ENCODE measurements at regions not wholly inside any gene's neighbourhood (a gene's known extent, or its start where the extent isn't known, plus 50 kb on each side); places are given as distances from the start of the nearest gene placed in this dataset.

DNA sequence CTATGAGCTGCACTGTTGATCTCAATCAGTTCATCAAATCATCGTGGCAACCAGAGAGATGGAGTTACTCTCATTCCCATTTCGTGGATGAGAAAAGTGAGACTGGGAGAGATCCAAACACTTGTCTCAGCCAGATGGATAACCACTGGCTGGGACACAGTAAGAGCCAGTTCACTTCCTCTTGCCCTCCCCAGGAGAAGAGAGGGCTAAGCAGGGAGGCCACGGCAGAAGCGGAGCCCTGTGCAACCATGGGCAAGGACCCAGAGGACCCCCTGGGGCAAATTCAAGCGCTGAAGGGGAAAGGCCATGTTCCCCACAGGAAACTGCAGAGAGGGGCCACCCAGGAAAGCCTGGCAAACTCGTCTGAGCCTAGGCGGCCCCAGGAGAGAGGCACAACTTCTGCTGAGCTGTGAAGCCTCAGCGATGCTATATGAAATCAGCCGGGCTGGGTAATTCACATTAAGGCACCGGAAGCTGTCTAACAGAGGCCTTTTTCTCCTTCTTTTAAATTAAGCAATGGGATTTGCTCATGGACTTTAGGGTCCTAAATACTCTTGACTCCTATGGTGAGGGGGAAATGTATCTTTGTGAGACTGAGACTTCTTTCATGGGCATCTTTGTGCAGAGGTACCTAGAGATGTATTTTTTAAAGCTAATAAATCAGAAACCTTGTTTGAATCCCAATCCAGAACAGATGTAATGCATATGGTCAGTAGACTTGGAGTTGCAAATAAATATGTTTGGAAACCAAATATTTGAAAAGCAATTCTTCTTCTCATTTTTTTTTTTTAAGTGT, 137.1 kb upstream of the SMIM23 start:
- H3K27ac Mint-ChIP-seq: no peak overlapping the region
- H3K36me3 Mint-ChIP-seq: no peaks in the 10 kb centered on the region

DNA sequence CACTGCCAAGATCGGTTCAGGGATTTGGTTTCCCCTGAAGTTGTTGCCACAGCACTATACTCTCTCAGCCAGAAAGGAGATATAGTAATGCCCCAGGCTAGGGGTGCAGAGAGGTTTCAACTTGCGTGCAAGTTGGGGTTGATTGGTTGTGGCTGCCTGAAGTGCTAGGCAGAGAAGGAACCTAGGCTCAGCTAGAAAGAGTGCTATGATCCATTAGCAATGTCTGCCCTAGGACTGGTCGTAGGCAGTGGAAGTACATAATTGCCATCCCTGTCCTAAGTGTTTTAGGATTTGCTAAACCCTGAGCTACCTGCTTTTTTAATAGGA, 136.6 kb upstream of the SMIM23 start:
- H3K9me3 Mint-ChIP-seq: no peaks in the 10 kb centered on the region
- H3K36me3 Mint-ChIP-seq: no peaks in the 10 kb centered on the region
- no peak overlapping the region for H3K27ac Mint-ChIP-seq
- peaks cover 4% of the 10 kb centered on the region for H3K27me3 Mint-ChIP-seq
- DNase-seq: no peak
- no peak overlapping the region for H3K4me3 Mint-ChIP-seq
- H3K4me1 Mint-ChIP-seq: no peaks in the 10 kb centered on the region

More for the DNA sequence above, 137.1 kb upstream of the SMIM23 start:
- Mint-ChIP-seq H3K4me1 (no peaks in the 10 kb centered on the region), H3K9me3 (no peaks in the 10 kb centered on the region), H3K27me3 (peaks cover 3% of the 10 kb centered on the region), H3K4me3 (no peak overlapping the region)
- DNase-seq: no peak

DNA sequence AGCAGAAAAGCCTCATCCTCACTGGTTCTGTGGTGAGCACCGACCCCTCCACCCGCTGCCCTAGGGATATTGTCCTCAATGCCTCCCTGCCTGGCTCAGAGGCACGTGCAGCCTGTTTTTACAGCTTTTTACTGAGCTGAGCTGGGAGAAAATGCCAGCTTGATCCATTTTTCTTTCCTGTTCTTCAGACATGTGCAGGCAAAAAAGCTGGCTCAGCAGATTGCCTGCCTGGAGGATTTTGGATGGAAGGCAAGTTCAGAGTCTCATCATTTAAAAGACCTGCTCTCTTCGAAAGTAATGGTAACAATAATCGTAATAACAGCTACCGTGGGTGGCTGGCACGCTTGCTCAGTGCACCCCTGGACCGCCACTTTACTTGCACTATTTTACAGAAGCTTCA, 135.0 kb upstream of the SMIM23 start:
- no peak for DNase-seq
- no peak overlapping the region for H3K4me3 Mint-ChIP-seq
- no peaks in the 10 kb centered on the region for H3K36me3 Mint-ChIP-seq
- H3K9me3 Mint-ChIP-seq: peaks cover 4% of the 10 kb centered on the region
- no peaks in the 10 kb centered on the region for H3K4me1 Mint-ChIP-seq
- H3K27me3 Mint-ChIP-seq: peaks cover 13% of the 10 kb centered on the region
- H3K27ac Mint-ChIP-seq: no peak overlapping the region

DNA sequence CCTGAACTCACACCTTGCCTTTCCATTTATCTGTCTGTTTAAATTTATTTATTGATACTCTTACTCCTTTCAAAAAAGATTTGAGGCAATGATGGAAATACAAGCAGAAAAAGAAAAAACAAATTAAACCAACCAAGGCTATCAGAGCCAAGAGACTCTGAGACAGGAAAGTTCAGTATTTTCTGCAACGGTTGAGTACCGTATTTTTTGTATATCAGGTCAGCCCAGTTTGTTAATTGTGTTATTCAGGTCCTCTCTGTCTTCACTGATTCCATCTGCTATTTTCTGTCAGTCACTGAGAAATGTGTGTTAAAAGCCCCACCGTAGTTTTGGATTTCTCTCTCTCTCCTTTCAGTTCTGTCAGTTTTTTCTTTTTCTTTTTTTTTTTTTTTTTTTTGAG, 134.5 kb upstream of the SMIM23 start:
- no peaks in the 10 kb centered on the region for H3K4me1 Mint-ChIP-seq
- H3K4me3 Mint-ChIP-seq: no peak overlapping the region
- H3K27ac Mint-ChIP-seq: no peak overlapping the region
- H3K36me3 Mint-ChIP-seq: no peaks in the 10 kb centered on the region
- no peak for DNase-seq
- peaks cover 13% of the 10 kb centered on the region for H3K27me3 Mint-ChIP-seq
- peaks cover 4% of the 10 kb centered on the region for H3K9me3 Mint-ChIP-seq

DNA sequence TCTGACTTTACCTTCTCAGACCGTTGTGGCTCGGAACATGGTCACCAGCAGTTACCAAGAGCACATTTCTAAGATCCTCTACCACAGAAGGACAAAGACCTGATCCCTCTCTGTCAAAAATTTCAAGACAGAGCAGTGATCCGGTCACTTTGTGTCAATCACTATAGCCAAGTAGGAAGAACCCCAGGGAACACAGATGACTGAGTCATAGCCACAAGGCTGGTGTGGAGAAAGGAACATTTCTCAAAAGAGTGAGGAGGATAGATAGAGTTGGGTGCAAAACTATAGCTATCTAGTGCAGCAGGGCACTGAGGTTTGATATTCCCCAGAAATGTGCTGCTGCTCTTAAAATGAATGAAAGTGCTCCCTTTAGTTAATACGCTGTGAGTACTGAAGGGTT, 130.7 kb upstream of the SMIM23 start:
- Mint-ChIP-seq H3K4me3 (no peak overlapping the region), H3K4me1 (no peaks in the 10 kb centered on the region)

DNA sequence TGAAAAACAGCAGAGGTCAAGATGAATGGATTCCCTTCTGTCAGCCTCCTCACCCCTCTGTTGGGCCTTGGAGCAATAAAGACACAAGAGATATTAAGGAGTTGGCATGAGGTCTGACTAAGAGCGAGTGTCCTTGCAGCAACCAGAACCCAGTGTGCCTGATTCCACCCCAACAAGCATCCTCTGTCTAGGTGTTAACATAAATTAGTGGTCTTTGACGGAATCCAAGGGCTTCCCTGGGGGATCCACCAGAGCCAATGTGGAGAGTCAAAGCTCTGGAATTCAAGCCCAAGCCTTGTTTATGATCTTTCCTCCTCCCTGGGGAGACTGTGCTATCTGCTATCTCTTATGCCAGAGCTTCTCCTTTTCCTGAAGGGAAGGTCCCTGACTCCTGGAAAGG, 128.1 kb upstream of the SMIM23 start:
- DNase-seq: no peak
- H3K9me3 Mint-ChIP-seq: peaks cover 4% of the 10 kb centered on the region
- H3K27ac Mint-ChIP-seq: no peak overlapping the region
- H3K27me3 Mint-ChIP-seq: peaks cover 13% of the 10 kb centered on the region
- H3K4me3 Mint-ChIP-seq: no peak overlapping the region
- no peaks in the 10 kb centered on the region for H3K4me1 Mint-ChIP-seq
- no peaks in the 10 kb centered on the region for H3K36me3 Mint-ChIP-seq

More for the DNA sequence above, 130.7 kb upstream of the SMIM23 start:
- Mint-ChIP-seq H3K27me3 (peaks cover 13% of the 10 kb centered on the region), H3K36me3 (no peaks in the 10 kb centered on the region), H3K27ac (no peak overlapping the region), H3K9me3 (peaks cover 4% of the 10 kb centered on the region)
- no peak for DNase-seq

DNA sequence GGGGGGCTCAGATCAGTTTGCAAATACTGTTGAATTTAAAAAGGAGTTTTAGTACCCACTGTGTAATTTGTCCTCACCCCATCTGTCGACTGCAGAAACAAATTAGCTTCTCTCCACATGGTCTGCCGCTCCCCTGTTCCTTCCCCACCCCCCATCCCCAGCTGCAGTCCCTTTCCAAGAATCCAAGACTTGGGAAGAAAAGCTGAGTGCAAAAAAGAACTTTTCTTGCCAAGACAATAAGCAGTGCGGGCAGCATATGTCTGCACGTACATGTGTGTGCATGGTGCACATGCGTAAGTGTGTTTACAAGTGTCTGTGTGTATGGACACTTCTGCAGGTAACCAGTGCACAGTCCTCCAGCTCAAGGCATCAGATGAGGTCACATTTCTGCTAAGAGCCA, 125.7 kb upstream of the SMIM23 start:
- no peaks in the 10 kb centered on the region for H3K36me3 Mint-ChIP-seq
- H3K9me3 Mint-ChIP-seq: no peaks in the 10 kb centered on the region
- no peak overlapping the region for H3K27ac Mint-ChIP-seq
- no peak overlapping the region for H3K4me3 Mint-ChIP-seq
- no peak for DNase-seq
- peaks cover 5% of the 10 kb centered on the region for H3K27me3 Mint-ChIP-seq
- no peaks in the 10 kb centered on the region for H3K4me1 Mint-ChIP-seq

- H3K4me1 Mint-ChIP-seq: no peaks in the 10 kb centered on the region
- no peaks in the 10 kb centered on the region for H3K9me3 Mint-ChIP-seq
- H3K4me3 Mint-ChIP-seq: no peak overlapping the region
- H3K27ac Mint-ChIP-seq: no peak overlapping the region
- no peaks in the 10 kb centered on the region for H3K36me3 Mint-ChIP-seq
- no peaks in the 10 kb centered on the region for H3K27me3 Mint-ChIP-seq
- no peak for DNase-seq
Observed at GRCh38 chr5:171660434-171660833, 125.2 kb upstream of the SMIM23 start.

- H3K9me3 Mint-ChIP-seq: no peaks in the 10 kb centered on the region
- no peak overlapping the region for H3K4me3 Mint-ChIP-seq
- no peak for DNase-seq
- H3K27me3 Mint-ChIP-seq: no peaks in the 10 kb centered on the region
- H3K4me1 Mint-ChIP-seq: no peaks in the 10 kb centered on the region
- H3K27ac Mint-ChIP-seq: no peak overlapping the region
- no peaks in the 10 kb centered on the region for H3K36me3 Mint-ChIP-seq
Observed at GRCh38 chr5:171661143-171661542, 124.5 kb upstream of the SMIM23 start.

GRCh38 chr5:171663311-171664085, 122.1 kb upstream of the SMIM23 start:
- no peaks in the 10 kb centered on the region for H3K27me3 Mint-ChIP-seq
- no peaks in the 10 kb centered on the region for H3K36me3 Mint-ChIP-seq
- no peaks in the 10 kb centered on the region for H3K4me1 Mint-ChIP-seq
- DNase-seq: no peak
- H3K27ac Mint-ChIP-seq: no peak overlapping the region
- H3K4me3 Mint-ChIP-seq: no peak overlapping the region
- H3K9me3 Mint-ChIP-seq: no peaks in the 10 kb centered on the region

DNA sequence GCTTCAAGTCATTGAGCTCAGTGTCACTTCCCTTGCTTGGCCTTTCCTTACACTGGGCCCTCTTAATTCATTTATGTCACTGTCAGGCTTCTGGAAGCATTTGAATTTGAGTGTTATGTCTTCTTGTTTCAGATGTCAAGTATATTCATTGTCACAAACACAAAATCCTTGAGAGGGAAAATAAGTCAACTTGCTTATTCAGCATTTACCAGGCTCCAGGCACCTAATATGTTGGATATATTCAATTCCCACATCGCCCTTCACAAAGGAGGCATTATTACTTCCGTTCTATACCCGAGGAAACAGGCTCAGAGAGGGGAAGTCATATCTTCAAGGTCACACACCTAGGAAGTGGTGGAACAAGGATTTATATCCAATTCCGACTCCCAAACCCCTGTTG, 121.1 kb upstream of the SMIM23 start:
- H3K4me1 Mint-ChIP-seq: no peaks in the 10 kb centered on the region
- H3K27me3 Mint-ChIP-seq: no peaks in the 10 kb centered on the region
- H3K27ac Mint-ChIP-seq: no peak overlapping the region
- no peak for DNase-seq
- no peaks in the 10 kb centered on the region for H3K36me3 Mint-ChIP-seq
- H3K9me3 Mint-ChIP-seq: no peaks in the 10 kb centered on the region
- no peak overlapping the region for H3K4me3 Mint-ChIP-seq

- DNase-seq: no peak
- H3K27ac Mint-ChIP-seq: no peak overlapping the region
- peaks cover 6% of the 10 kb centered on the region for H3K27me3 Mint-ChIP-seq
- no peaks in the 10 kb centered on the region for H3K36me3 Mint-ChIP-seq
- no peaks in the 10 kb centered on the region for H3K9me3 Mint-ChIP-seq
- H3K4me1 Mint-ChIP-seq: no peaks in the 10 kb centered on the region
- H3K4me3 Mint-ChIP-seq: no peak overlapping the region
Observed at GRCh38 chr5:171666815-171667214, 118.8 kb upstream of the SMIM23 start.

DNA sequence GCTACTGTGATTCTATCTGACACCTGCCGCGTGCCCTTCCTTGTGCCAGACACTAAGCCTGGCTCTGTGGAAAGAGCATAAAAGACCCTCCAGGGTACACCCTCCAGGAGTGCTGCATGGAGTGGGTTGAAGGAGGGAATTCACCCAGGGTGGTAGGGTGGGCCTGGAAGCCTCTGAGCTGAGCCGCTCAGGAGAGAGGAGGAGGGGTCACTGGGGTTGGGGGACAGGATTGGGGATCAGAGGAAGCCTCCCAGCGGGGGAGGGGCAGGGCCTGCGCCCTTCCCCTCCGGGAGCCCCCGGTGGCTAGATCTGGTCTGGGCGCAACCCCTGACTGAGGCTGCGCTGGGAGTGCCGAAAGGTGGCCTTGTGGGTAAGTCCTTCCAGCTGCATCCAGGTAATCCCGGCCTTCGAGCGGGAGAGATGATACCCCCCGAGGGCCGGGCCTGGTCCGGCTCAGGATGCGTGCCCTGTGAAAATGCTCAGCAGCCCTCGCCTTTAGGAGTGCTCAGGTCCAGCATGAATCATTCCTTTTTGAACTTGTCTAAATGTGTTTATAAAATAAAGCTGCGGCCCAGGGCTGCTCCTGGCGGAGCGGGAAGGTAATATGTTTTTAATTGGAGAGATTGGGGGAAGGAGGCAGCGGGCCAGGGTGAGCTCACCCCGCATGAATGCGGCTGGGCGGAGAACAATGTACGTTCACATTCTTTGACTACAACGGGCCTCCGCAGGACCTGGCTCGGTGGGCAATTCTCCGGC, 118.1 kb upstream of the SMIM23 start:
- Mint-ChIP-seq H3K4me1 (no peaks in the 10 kb centered on the region), H3K36me3 (no peaks in the 10 kb centered on the region)

DNA sequence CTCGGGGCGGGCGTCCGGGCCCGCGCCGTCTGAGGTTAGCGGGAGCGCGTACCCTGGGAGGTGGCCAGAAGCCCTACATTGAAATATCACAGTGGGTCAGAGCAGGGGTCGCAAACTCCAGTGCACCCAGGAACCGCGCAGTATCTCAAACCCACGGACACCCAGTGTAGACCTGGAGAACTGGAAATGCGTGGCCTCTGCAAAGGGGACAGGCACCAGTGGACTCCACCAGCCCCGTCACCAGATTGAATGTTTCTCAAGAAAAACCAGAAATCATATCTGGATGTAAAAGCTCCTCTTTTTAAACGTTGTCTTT, 117.6 kb upstream of the SMIM23 start:
- H3K9me3 Mint-ChIP-seq: no peaks in the 10 kb centered on the region
- no peak for DNase-seq
- H3K4me1 Mint-ChIP-seq: no peaks in the 10 kb centered on the region
- no peak overlapping the region for H3K27ac Mint-ChIP-seq
- no peak overlapping the region for H3K4me3 Mint-ChIP-seq
- H3K36me3 Mint-ChIP-seq: no peaks in the 10 kb centered on the region
- H3K27me3 Mint-ChIP-seq: peaks cover 6% of the 10 kb centered on the region

More for the DNA sequence above, 118.1 kb upstream of the SMIM23 start:
- H3K9me3 Mint-ChIP-seq: no peaks in the 10 kb centered on the region
- peaks cover 6% of the 10 kb centered on the region for H3K27me3 Mint-ChIP-seq
- DNase-seq: no peak
- H3K4me3 Mint-ChIP-seq: no peak overlapping the region
- H3K27ac Mint-ChIP-seq: no peak overlapping the region

DNA sequence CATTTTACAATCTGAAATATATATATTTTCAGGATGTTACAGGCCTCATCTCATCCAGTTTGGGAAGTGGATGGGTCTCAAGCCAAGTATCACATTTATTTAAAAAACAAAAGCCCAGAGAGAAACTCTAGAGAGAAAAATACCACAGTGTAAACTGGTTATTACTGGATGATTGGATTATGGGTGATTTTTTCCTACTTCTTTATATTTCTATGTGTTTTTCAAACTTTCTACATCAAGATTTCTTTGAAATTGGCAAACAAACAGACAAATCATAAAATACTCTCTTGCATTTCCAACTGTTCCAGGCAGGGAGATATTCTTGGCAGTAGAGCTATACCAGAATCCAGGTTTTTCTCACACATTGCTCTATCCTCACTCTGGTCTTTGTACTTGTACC, 116.0 kb upstream of the SMIM23 start:
- no peak for DNase-seq
- Mint-ChIP-seq H3K4me3 (no peak overlapping the region), H3K27ac (no peak overlapping the region), H3K27me3 (peaks cover 10% of the 10 kb centered on the region), H3K36me3 (no peaks in the 10 kb centered on the region), H3K9me3 (peaks cover 5% of the 10 kb centered on the region), H3K4me1 (no peaks in the 10 kb centered on the region)
